Neural cell (in vitro differentiated cells): ENCODE measurements at regions not wholly inside any gene's neighbourhood (a gene's known extent, or its start where the extent isn't known, plus 50 kb on each side); places are given as distances from the start of the nearest gene placed in this dataset.

Source experiments
- H2AFZ ChIP-seq: fragments of 200-600, 300-800 bp; sonication (generic), shearing (Covaris generic); 2 replicates; pipeline ENCODE4 v1.6.0; 2014; ENCODE audit warnings: low read depth, mild to moderate bottlenecking, antibody characterized with exemption, low read length, moderate library complexity
- H3F3A ChIP-seq: fragments of 200-600 bp; shearing (Covaris generic); 2 replicates; pipeline ENCODE4 v1.6.1; 2016; ENCODE audit warnings: mild to moderate bottlenecking, moderate library complexity, mixed read lengths, antibody characterized with exemption, low read length; ENCODE audit not compliant: insufficient read depth, poor library complexity, severe bottlenecking
- H3K27ac ChIP-seq: fragments of 200-600, 300-800 bp; sonication (generic), shearing (Covaris generic); 2 replicates; pipeline ENCODE4 v1.5.1; 2014; ENCODE audit warnings: mild to moderate bottlenecking, low read length, moderate library complexity
- H3K27me3 ChIP-seq: fragments of 300-800, 200-600 bp; sonication (generic), shearing (Covaris generic); 2 replicates; pipeline ENCODE4 v1.6.0; 2014; ENCODE audit warnings: mild to moderate bottlenecking, low read depth, low read length, moderate library complexity; ENCODE audit not compliant: insufficient read depth
- H3K36me3 ChIP-seq: fragments of 300-800, 200-600 bp; sonication (generic), shearing (Covaris generic); 2 replicates; pipeline ENCODE4 v1.5.1; 2014; ENCODE audit warnings: mild to moderate bottlenecking, antibody characterized with exemption, low read length, moderate library complexity; ENCODE audit not compliant: insufficient read depth
- H3K4me2 ChIP-seq: fragments of 300-800, 200-600 bp; sonication (generic), shearing (Covaris generic); 2 replicates; pipeline ENCODE4 v1.6.0; 2014; ENCODE audit warnings: mild to moderate bottlenecking, low read length
- H3K4me3 ChIP-seq: fragments of 300-800, 200-600 bp; sonication (generic), shearing (Covaris generic); 2 replicates; pipeline ENCODE4 v1.5.1; 2014; ENCODE audit warnings: mild to moderate bottlenecking, low read length, moderate library complexity
- H3K79me2 ChIP-seq: fragments of 200-600 bp; shearing (Covaris generic); replicated peaks from 2 replicates; pipeline ENCODE4 v1.6.0; 2014; ENCODE audit warnings: mild to moderate bottlenecking, low read length, moderate library complexity; ENCODE audit not compliant: insufficient read depth
- H3K9ac ChIP-seq: fragments of 300-800, 200-600 bp; sonication (generic), shearing (Covaris generic); 2 replicates; pipeline ENCODE4 v1.6.1; 2016; ENCODE audit warnings: mild to moderate bottlenecking, low read length, mixed read lengths
- H3K9me2 ChIP-seq: fragments of 200-600 bp; shearing (Covaris generic); 2 replicates; pipeline ENCODE4 v1.6.1; 2016; ENCODE audit warnings: mild to moderate bottlenecking, low read length, mixed read lengths; ENCODE audit not compliant: insufficient read depth
- H3K9me3 ChIP-seq: fragments of 200-600, 300-800 bp; sonication (generic), shearing (Covaris generic); 2 replicates; pipeline ENCODE4 v1.6.1; 2016; ENCODE audit warnings: mild to moderate bottlenecking, mixed run types, low read length, moderate library complexity, mixed read lengths
- H4K20me1 ChIP-seq: fragments of 200-600 bp; shearing (Covaris generic); 2 replicates; pipeline ENCODE4 v1.6.1; 2016; ENCODE audit warnings: mild to moderate bottlenecking, mixed run types; ENCODE audit not compliant: insufficient read depth
- EP300 ChIP-seq: fragments of 450-650 bp; conservative IDR thresholded peaks from 2 replicates; pipeline ENCODE4 v1.6.1; 2014; ENCODE audit warnings: antibody characterized with exemption, mild to moderate bottlenecking, moderate library complexity; ENCODE audit not compliant: poor library complexity, severe bottlenecking
- EZH2 ChIP-seq: fragments of 200-600, 300-800 bp; shearing (Covaris generic), sonication (generic); IDR thresholded peaks from 2 replicates; pipeline ENCODE4 v1.6.1; 2014; ENCODE audit warnings: antibody characterized with exemption, low read length, borderline replicate concordance, mild to moderate bottlenecking; ENCODE audit not compliant: insufficient read depth, poor library complexity, severe bottlenecking
- MXI1 ChIP-seq: fragments of 450-650 bp; conservative IDR thresholded peaks from 2 replicates; pipeline ENCODE4 v1.6.1; 2014; ENCODE audit warnings: antibody characterized with exemption, mild to moderate bottlenecking; ENCODE audit not compliant: poor library complexity, severe bottlenecking
- POLR2AphosphoS5 ChIP-seq: IDR thresholded peaks from 2 replicates; pipeline ENCODE4 v1.6.1; 2012
- RAD21 ChIP-seq: fragments of 450-650 bp; conservative IDR thresholded peaks from 2 replicates; pipeline ENCODE4 v1.6.1; 2014; ENCODE audit warnings: antibody characterized with exemption, mild to moderate bottlenecking, moderate library complexity
- SMC3 ChIP-seq: fragments of 450-650 bp; conservative IDR thresholded peaks from 2 replicates; pipeline ENCODE4 v1.6.1; 2014; ENCODE audit warnings: antibody characterized with exemption, mild to moderate bottlenecking, moderate library complexity; ENCODE audit not compliant: poor library complexity
- TAF1 ChIP-seq: IDR thresholded peaks from 2 replicates; pipeline ENCODE4 v1.6.1; 2012; ENCODE audit warnings: low read depth
- TF ChIP-seq, protein P1 (sequence below): IDR thresholded peaks from 2 replicates; pipeline ENCODE4 v1.6.1; 2012; ENCODE audit warnings: borderline replicate concordance
- TF ChIP-seq, protein P2 (sequence below): fragments of 450-650 bp; IDR thresholded peaks from 2 replicates; pipeline ENCODE4 v1.5.1; 2014; ENCODE audit warnings: antibody characterized with exemption, mild to moderate bottlenecking, moderate library complexity; ENCODE audit not compliant: poor library complexity, severe bottlenecking

DNA sequence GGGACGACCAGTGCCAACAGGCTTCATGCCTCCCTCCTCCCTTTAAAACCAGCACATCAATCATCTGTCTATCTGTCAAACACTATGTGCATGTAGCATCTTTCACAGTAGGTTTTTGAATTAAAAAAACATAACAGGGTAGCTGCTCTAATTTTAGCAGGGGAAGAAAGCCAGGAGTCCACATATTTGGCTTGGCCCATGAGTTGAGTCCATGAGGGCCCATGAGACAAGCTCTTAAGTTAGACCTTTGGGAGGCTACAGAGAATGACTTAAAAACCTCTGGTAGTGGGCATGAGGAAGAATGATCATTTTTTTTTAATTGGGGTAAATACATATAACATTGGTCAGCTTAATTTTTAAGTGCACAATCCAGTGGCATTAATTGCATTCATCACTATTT, 194.9 kb downstream of the UTRN start:
- no peak overlapping the region for H2AFZ ChIP-seq
- no peaks in the 10 kb centered on the region for H4K20me1 ChIP-seq
- H3K79me2 ChIP-seq = no peaks in the 10 kb centered on the region
- no peaks in the 10 kb centered on the region for H3K9me3 ChIP-seq
- no peak overlapping the region for H3K27ac ChIP-seq
- no peaks in the 10 kb centered on the region for H3K27me3 ChIP-seq
- no peaks in the 10 kb centered on the region for H3F3A ChIP-seq
- H3K4me3 ChIP-seq = no peak overlapping the region
- no peaks in the 10 kb centered on the region for H3K36me3 ChIP-seq
- TF ChIP-seq EP300 (no peak), SMC3 (no peak), TAF1 (no peak), EZH2 (no peak), RAD21 (no peak), POLR2AphosphoS5 (no peak), MXI1 (no peak)
- TF ChIP-seq, protein P1, sequence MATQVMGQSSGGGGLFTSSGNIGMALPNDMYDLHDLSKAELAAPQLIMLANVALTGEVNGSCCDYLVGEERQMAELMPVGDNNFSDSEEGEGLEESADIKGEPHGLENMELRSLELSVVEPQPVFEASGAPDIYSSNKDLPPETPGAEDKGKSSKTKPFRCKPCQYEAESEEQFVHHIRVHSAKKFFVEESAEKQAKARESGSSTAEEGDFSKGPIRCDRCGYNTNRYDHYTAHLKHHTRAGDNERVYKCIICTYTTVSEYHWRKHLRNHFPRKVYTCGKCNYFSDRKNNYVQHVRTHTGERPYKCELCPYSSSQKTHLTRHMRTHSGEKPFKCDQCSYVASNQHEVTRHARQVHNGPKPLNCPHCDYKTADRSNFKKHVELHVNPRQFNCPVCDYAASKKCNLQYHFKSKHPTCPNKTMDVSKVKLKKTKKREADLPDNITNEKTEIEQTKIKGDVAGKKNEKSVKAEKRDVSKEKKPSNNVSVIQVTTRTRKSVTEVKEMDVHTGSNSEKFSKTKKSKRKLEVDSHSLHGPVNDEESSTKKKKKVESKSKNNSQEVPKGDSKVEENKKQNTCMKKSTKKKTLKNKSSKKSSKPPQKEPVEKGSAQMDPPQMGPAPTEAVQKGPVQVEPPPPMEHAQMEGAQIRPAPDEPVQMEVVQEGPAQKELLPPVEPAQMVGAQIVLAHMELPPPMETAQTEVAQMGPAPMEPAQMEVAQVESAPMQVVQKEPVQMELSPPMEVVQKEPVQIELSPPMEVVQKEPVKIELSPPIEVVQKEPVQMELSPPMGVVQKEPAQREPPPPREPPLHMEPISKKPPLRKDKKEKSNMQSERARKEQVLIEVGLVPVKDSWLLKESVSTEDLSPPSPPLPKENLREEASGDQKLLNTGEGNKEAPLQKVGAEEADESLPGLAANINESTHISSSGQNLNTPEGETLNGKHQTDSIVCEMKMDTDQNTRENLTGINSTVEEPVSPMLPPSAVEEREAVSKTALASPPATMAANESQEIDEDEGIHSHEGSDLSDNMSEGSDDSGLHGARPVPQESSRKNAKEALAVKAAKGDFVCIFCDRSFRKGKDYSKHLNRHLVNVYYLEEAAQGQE = no peak
- TF ChIP-seq, protein P2, sequence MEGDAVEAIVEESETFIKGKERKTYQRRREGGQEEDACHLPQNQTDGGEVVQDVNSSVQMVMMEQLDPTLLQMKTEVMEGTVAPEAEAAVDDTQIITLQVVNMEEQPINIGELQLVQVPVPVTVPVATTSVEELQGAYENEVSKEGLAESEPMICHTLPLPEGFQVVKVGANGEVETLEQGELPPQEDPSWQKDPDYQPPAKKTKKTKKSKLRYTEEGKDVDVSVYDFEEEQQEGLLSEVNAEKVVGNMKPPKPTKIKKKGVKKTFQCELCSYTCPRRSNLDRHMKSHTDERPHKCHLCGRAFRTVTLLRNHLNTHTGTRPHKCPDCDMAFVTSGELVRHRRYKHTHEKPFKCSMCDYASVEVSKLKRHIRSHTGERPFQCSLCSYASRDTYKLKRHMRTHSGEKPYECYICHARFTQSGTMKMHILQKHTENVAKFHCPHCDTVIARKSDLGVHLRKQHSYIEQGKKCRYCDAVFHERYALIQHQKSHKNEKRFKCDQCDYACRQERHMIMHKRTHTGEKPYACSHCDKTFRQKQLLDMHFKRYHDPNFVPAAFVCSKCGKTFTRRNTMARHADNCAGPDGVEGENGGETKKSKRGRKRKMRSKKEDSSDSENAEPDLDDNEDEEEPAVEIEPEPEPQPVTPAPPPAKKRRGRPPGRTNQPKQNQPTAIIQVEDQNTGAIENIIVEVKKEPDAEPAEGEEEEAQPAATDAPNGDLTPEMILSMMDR = no peak
- H3K9me2 ChIP-seq = no peaks in the 10 kb centered on the region
- H3K9ac ChIP-seq = no peak overlapping the region
- no peak overlapping the region for H3K4me2 ChIP-seq

DNA sequence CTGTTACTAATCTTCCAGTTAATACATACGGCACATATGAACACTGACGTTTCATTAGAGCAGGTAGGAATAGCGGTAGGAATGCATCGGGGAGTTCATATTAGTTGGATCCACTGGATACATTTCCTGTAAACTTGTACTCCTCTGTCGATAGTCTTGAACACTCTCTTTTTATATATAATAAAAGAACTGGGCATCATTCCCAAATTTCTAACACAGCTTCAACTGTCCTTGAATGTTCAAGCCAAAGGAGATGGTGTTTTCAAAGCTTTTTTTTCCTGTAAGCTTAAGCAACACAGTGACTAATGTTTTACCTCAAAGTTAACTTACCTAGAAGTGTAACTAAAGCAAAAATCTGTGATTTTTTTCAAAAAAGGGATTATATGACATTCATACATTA, 195.3 kb downstream of the UTRN start:
- TF ChIP-seq EP300 (no peak), SMC3 (no peak), EZH2 (no peak), POLR2AphosphoS5 (no peak), RAD21 (no peak), TAF1 (no peak), MXI1 (no peak)
- TF ChIP-seq, protein P1 = no peak
- TF ChIP-seq, protein P2 = no peak
- Histone ChIP-seq H2AFZ (no peak overlapping the region), H4K20me1 (no peaks in the 10 kb centered on the region), H3K27me3 (no peaks in the 10 kb centered on the region), H3K9ac (no peak overlapping the region), H3F3A (no peaks in the 10 kb centered on the region), H3K36me3 (peaks cover 2% of the 10 kb centered on the region), H3K9me3 (no peaks in the 10 kb centered on the region), H3K4me2 (no peak overlapping the region), H3K4me3 (no peak overlapping the region), H3K27ac (no peak overlapping the region), H3K9me2 (no peaks in the 10 kb centered on the region), H3K79me2 (no peaks in the 10 kb centered on the region)
